SH-SY5Y (cell line): ENCODE measurements at regions not wholly inside any gene's neighbourhood (a gene's known extent, or its start where the extent isn't known, plus 50 kb on each side); places are given as distances from the start of the nearest gene placed in this dataset.

ENCODE experiments used
- GATA2 ChIP-seq: IDR thresholded peaks from 2 replicates; pipeline ENCODE4 v1.6.1; 2011; ENCODE audit warnings: mild to moderate bottlenecking, low read depth, low read length
- GATA3 ChIP-seq: IDR thresholded peaks from 2 replicates; pipeline ENCODE4 v1.6.1; 2011; ENCODE audit warnings: low read depth, mild to moderate bottlenecking, low read length, moderate library complexity

DNA sequence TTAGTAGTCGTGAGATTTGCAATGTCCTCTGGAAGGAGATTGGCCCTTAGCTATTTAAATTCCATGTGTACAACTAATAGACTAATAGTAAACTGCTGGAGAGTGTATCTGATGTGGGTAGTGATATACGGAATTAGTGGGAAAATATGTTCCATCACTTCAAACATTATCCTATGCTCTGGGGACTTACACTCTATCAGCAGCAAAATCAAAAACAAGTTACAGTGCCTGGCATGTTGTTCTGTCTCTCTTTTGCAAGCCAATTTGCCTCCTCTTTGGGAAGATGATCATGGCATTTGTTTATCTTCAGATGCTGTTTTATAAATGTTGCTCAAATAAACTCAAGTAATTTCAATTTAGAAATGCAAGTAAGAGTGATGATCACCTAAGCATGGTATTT lies 311.9 kb upstream of the ACO1 start:
- TF ChIP-seq GATA3 (peak; percentile 93), GATA2 (peak; percentile 88; the same call in 1 of the 2 replicates)
